ENCODE measurements at regions not wholly inside any gene's neighbourhood (a gene's known extent, or its start where the extent isn't known, plus 50 kb on each side); places are given as distances from the start of the nearest gene placed in this dataset.
"Not testable (repeated sequence)": the region's sequence is repeated elsewhere in the genome, so short reads cannot be mapped to it uniquely, and the experiment has no call there.

GRCh38 chr4:135917011-135917410, 1615.3 kb downstream of the PCDH18 start:
- no peak overlapping the region for H3K4me3 ChIP-seq (ENCODE audit: control insufficient read depth, low read depth, low read length)
- no peak for TF ChIP-seq CTCF (IDR thresholded peaks at IDR 0.05; ENCODE audit: control insufficient read depth, insufficient read depth, low read depth, low read length, missing control alignments)
- no peak for DNase-seq (ENCODE audit: low read depth)

GRCh38 chr4:135900956-135901355, 1631.3 kb downstream of the PCDH18 start:
- H3K4me3 ChIP-seq (ENCODE audit: control insufficient read depth, low read depth, low read length), result no peak overlapping the region
- no peak for DNase-seq (ENCODE audit: low read depth)
- no peak for TF ChIP-seq CTCF (IDR thresholded peaks at IDR 0.05; ENCODE audit: control insufficient read depth, insufficient read depth, low read depth, low read length, missing control alignments)

GRCh38 chr4:135864304-135864703, 1662.7 kb upstream of the PABPC4L start:
- DNase-seq (ENCODE audit: low read depth); H3K4me3 ChIP-seq (ENCODE audit: control insufficient read depth, low read depth, low read length): not testable (repeated sequence)

GRCh38 chr4:135840781-135841180, 1639.2 kb upstream of the PABPC4L start:
- no peak for DNase-seq (ENCODE audit: low read depth)
- no peak for TF ChIP-seq CTCF (IDR thresholded peaks at IDR 0.05; ENCODE audit: control insufficient read depth, insufficient read depth, low read depth, low read length, missing control alignments)
- no peak overlapping the region for H3K4me3 ChIP-seq (ENCODE audit: control insufficient read depth, low read depth, low read length)

GRCh38 chr4:135839712-135840111, 1638.1 kb upstream of the PABPC4L start:
- H3K4me3 ChIP-seq (ENCODE audit: control insufficient read depth, low read depth, low read length), result no peak overlapping the region
- no peak for TF ChIP-seq CTCF (IDR thresholded peaks at IDR 0.05; ENCODE audit: control insufficient read depth, insufficient read depth, low read depth, low read length, missing control alignments)
- no peak for DNase-seq (ENCODE audit: low read depth)

- DNase-seq (ENCODE audit: low read depth), result no peak
- no peak overlapping the region for H3K4me3 ChIP-seq (ENCODE audit: control insufficient read depth, low read depth, low read length)
- TF ChIP-seq CTCF (IDR thresholded peaks at IDR 0.05; ENCODE audit: control insufficient read depth, insufficient read depth, low read depth, low read length, missing control alignments), result no peak
Observed at GRCh38 chr4:135838889-135839288, 1637.3 kb upstream of the PABPC4L start.

- H3K4me3 ChIP-seq (ENCODE audit: control insufficient read depth, low read depth, low read length), result no peak overlapping the region
- TF ChIP-seq CTCF (IDR thresholded peaks at IDR 0.05; ENCODE audit: control insufficient read depth, insufficient read depth, low read depth, low read length, missing control alignments), result no peak
- no peak for DNase-seq (ENCODE audit: low read depth)
Observed at GRCh38 chr4:135834471-135834870, 1632.9 kb upstream of the PABPC4L start.
